ENCODE measurements at regions not wholly inside any gene's neighbourhood (a gene's known extent, or its start where the extent isn't known, plus 50 kb on each side); places are given as distances from the start of the nearest gene placed in this dataset.
"Not testable (repeated sequence)": the region's sequence is repeated elsewhere in the genome, so short reads cannot be mapped to it uniquely, and the experiment has no call there.

- intact Hi-C loops (cut with DNase I); ATAC-seq; H3K27me3 ChIP-seq: not testable (repeated sequence)
These were observed 53.1 kb upstream of the TMEM252 start for GRCh38 chr9:68593760-68594159.

DNA sequence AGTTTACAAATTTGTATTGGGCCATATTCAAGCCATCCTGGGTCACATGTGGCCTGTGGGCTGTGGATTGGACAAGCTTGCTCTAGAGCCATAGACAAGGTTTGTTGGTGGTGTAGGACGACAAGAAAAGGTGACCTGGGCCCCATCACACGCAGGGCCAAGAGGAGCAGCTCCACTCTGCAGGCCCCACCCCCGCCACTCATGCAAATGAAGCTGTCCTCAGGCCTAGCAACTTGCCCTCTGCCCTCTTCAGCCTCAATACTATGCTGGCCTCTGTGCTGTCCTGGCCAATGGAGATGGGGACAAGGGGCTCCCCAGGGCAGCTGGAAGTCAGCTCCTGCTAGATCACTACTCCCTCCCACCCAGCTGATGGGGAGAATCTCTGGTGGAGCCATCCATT lies 55.2 kb upstream of the TMEM252 start:
- ATAC-seq (no peak), DNase-seq (no peak)
- Histone ChIP-seq H3K27ac (no peak overlapping the region), H3K4me3 (no peak overlapping the region), H3K4me1 (no peaks in the 10 kb centered on the region), H3K27me3 (no peaks in the 10 kb centered on the region), H3K36me3 (no peaks in the 10 kb centered on the region), H3K9me3 (no peaks in the 10 kb centered on the region)
- TF ChIP-seq, protein P1, sequence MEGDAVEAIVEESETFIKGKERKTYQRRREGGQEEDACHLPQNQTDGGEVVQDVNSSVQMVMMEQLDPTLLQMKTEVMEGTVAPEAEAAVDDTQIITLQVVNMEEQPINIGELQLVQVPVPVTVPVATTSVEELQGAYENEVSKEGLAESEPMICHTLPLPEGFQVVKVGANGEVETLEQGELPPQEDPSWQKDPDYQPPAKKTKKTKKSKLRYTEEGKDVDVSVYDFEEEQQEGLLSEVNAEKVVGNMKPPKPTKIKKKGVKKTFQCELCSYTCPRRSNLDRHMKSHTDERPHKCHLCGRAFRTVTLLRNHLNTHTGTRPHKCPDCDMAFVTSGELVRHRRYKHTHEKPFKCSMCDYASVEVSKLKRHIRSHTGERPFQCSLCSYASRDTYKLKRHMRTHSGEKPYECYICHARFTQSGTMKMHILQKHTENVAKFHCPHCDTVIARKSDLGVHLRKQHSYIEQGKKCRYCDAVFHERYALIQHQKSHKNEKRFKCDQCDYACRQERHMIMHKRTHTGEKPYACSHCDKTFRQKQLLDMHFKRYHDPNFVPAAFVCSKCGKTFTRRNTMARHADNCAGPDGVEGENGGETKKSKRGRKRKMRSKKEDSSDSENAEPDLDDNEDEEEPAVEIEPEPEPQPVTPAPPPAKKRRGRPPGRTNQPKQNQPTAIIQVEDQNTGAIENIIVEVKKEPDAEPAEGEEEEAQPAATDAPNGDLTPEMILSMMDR (IDR thresholded peaks at IDR 0.05) = no peak
- intact Hi-C loops (cut with DNase I) = no loop called here

More at GRCh38 chr9:68593760-68594159, 53.1 kb upstream of the TMEM252 start:
- not testable (repeated sequence) for H3K36me3 ChIP-seq, H3K4me1 ChIP-seq, H3K9me3 ChIP-seq, H3K27ac ChIP-seq, H3K4me3 ChIP-seq
- peak in 1 of 4 donors; percentile 40 for DNase-seq

DNA sequence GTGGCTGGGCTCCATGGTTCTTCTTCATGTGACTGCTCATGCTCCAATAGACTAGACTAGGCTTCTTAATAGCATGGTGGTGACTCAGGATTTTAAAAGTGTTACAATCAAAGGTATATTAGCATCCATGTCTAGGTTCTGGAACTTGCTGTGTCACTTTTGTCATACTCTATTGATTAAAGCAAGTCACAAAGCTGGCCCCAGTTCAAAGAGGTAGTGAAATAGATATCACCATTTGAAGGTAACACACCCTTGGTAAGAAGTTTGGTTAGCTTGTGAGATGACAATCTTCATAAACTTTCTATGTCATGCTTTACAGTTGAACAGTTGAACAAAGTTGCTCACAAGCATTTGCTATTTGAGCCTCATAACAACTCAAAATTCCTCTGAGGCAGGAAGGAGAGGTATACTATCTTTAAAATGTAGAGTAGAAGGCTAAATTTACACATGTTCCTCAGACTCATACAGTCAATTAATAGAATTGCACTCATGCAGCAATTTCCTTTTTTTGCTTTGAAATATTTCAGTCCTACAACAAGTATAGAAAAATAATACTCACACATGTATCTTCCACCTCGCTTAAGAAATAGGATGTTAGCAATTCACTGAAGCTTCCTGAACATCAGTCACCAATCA lies 56.8 kb upstream of the TMEM252 start:
- Histone ChIP-seq H3K9me3 (no peaks in the 10 kb centered on the region), H3K4me3 (no peak overlapping the region), H3K36me3 (no peaks in the 10 kb centered on the region), H3K4me1 (no peaks in the 10 kb centered on the region), H3K27ac (no peak overlapping the region), H3K27me3 (no peaks in the 10 kb centered on the region)
- TF ChIP-seq, protein P1 (IDR thresholded peaks at IDR 0.05) = no peak
- DNase-seq (no peak), ATAC-seq (no peak)
- intact Hi-C loops (cut with DNase I) = no loop called here

DNA sequence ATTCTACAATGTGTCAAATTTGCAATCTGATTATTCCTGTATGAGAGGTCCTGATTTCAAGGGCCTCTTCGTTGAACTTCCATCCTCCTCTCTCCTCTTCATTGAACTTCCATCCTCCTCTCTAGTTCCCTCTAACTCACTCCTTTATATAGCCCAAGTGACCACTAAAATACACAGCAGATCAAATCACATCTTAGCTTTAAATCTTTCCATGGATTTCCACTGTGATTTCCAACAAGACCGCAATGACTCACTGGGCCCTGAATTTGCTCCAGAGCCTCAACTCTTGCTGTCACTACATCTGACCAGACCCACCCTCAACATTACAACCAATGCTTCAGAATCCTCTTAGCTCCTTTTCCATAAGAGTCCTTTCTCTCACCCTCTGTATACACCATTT lies 59.1 kb upstream of the TMEM252 start:
- ATAC-seq = no peak
- DNase-seq = no peak
- H3K27me3 ChIP-seq = no peaks in the 10 kb centered on the region
- intact Hi-C loops (cut with DNase I) = no loop called here
- H3K9me3 ChIP-seq = no peaks in the 10 kb centered on the region
- H3K4me1 ChIP-seq = no peaks in the 10 kb centered on the region
- H3K27ac ChIP-seq = no peak overlapping the region
- TF ChIP-seq, protein P1 (IDR thresholded peaks at IDR 0.05) = no peak
- H3K36me3 ChIP-seq = no peaks in the 10 kb centered on the region
- H3K4me3 ChIP-seq = no peak overlapping the region

GRCh38 chr9:68601081-68601480 lies 60.4 kb upstream of the TMEM252 start:
- H3K36me3 ChIP-seq = no peaks in the 10 kb centered on the region
- H3K4me3 ChIP-seq = no peak overlapping the region
- no peak for DNase-seq
- intact Hi-C loops (cut with DNase I) = no loop called here
- no peaks in the 10 kb centered on the region for H3K27me3 ChIP-seq
- no peak for ATAC-seq
- no peaks in the 10 kb centered on the region for H3K9me3 ChIP-seq
- TF ChIP-seq, protein P1 (IDR thresholded peaks at IDR 0.05) = no peak
- no peak overlapping the region for H3K27ac ChIP-seq
- H3K4me1 ChIP-seq = no peaks in the 10 kb centered on the region

- Histone ChIP-seq H3K4me1 (no peaks in the 10 kb centered on the region), H3K9me3 (no peaks in the 10 kb centered on the region), H3K36me3 (no peaks in the 10 kb centered on the region), H3K27me3 (no peaks in the 10 kb centered on the region), H3K27ac (no peak overlapping the region), H3K4me3 (no peak overlapping the region)
- ATAC-seq (no peak), DNase-seq (no peak)
- TF ChIP-seq, protein P1 (IDR thresholded peaks at IDR 0.05) = no peak
- intact Hi-C loops (cut with DNase I) = no loop called here
These were observed 62.7 kb upstream of the TMEM252 start for GRCh38 chr9:68603371-68603770.
